Activated CD4-positive, CD25-positive, alpha-beta regulatory T cell treated with anti-CD3 and anti-CD28 coated beads, Interleukin-2, amount 50 U/mL, for 16 hours (primary cell): ENCODE measurements at regions not wholly inside any gene's neighbourhood (a gene's known extent, or its start where the extent isn't known, plus 50 kb on each side); places are given as distances from the start of the nearest gene placed in this dataset.
"Not testable (repeated sequence)": the region's sequence is repeated elsewhere in the genome, so short reads cannot be mapped to it uniquely, and the experiment has no call there.

Experiments used
- DNase-seq: peaks from one replicate; pipeline ENCODE4 v3.0.0-alpha.2; 2020; ENCODE audit warnings: low read depth, low spot score

DNA sequence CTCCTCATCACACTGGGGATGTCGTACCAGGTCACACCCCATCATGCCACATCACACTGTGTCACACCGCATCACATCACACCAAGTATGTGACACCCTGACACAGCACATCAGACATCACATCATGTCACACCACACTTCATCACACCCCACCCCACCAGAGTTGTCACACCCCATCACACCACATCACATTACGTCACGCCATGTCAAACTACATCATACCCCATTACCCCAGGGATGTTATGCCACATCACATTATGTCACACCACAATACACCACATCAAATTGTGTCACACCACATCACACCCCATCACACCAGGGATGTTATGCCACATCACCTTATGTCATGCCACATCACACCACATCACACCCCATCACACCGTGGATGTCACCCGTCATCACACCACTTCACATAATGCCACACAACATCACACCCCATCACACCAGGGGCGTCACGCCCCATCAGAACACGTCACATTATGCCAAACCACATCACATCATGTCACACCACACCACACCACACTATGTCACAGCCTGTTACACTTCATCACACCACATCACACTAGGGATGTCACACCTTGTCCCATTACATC lies 133.6 kb downstream of the TMEM121 start:
- no peak for DNase-seq

- no peak for DNase-seq
Measured at GRCh38 chr14:105660816-105661531, 134.6 kb downstream of the TMEM121 start.

GRCh38 chr14:105662043-105662442 lies 135.7 kb downstream of the TMEM121 start:
- not testable (repeated sequence) for DNase-seq

GRCh38 chr14:105662592-105662991 lies 136.2 kb downstream of the TMEM121 start:
- DNase-seq: not testable (repeated sequence)

GRCh38 chr14:105663323-105663722 lies 136.9 kb downstream of the TMEM121 start:
- DNase-seq: not testable (repeated sequence)

DNA sequence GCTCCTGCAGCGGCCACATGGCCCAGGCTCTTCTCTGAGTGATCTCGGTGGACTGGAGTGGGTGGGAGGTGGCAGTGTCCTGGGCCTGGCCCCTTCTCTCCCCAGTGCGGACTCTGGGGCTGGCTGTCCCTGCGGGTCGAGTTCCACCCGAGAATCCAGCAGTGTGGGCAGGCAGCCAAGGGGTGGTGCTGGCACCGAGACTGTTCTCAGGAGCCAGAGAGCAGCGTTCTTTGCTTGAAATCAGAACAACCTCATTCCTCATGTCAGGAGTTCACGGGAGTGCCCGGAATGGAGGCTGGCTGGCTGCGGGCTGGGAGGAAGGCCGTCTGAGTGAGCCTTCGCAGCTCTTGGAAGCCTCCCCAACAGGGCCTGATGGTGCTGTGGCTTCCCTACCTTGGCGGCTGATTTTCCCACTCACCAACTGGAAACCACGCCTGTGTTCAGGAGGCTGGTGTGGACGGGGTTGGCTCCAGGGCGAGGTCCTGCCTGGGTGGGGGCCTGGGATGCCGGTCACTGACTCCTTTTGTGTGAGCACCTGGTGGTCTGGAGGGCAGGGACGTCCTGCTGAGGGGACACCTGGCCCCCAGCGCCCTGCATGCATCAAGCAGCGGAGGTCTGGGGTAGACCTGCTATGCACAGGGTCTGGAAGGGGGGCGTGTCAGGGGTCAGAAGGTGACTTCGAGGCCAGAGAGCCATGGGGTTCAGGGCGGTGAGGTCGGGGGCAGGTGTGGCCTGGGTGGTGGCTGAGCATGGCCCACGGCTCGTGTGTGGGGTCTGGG lies 137.6 kb downstream of the TMEM121 start:
- not testable (repeated sequence) for DNase-seq

GRCh38 chr14:105664691-105665090 lies 138.3 kb downstream of the TMEM121 start:
- DNase-seq: no peak

DNA sequence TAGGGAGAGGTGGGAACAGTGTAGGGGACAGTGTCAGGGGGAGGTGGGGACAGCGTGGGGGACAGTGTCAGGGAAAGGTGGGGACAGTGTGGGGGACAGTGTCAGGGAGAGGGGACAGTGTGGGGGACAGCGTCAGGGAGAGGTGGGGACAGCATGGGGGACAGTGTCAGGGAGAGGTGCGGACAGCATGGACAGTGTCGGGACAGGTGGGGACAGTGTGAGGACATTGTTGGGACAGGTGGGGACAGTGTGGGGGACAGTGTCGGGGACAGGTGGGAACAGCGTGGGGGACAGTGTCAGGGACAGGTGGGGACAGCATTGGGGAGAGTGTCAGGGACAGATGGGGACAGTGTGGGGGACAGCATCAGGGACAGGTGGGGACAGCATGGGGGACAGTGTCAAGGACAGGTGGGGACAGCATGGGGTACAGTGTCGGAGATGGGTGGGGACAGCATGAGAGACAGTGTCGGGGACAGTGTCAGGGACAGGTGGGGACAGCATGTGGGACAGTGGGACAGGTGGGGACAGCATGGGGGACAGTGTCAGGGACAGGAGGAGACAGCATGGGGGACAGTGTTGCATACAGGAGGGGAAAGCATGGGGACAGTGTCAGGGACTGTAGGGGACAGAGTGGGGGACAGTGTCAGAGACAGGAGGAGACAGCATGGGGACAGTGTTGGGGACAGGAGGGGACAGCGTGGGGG lies 139.0 kb downstream of the TMEM121 start:
- DNase-seq: no peak

DNA sequence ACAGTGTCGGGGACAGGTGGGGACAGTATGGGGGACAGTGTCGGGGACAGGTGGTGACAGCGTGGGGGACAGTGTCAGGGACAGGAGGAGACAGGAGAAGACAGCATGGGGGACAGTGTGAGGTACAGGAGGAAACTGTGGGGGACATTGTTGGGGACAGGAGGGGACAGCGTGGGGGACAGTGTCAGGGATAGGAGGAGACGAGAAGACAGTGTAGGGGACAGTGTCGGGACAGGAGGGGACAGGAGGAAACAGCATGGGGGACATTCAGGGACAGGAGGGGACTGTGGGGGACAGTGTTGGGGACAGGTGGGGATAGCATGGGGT lies 139.5 kb downstream of the TMEM121 start:
- DNase-seq: no peak

- no peak for DNase-seq
Measured at GRCh38 chr14:105666420-105666819, 140.0 kb downstream of the TMEM121 start.

DNA sequence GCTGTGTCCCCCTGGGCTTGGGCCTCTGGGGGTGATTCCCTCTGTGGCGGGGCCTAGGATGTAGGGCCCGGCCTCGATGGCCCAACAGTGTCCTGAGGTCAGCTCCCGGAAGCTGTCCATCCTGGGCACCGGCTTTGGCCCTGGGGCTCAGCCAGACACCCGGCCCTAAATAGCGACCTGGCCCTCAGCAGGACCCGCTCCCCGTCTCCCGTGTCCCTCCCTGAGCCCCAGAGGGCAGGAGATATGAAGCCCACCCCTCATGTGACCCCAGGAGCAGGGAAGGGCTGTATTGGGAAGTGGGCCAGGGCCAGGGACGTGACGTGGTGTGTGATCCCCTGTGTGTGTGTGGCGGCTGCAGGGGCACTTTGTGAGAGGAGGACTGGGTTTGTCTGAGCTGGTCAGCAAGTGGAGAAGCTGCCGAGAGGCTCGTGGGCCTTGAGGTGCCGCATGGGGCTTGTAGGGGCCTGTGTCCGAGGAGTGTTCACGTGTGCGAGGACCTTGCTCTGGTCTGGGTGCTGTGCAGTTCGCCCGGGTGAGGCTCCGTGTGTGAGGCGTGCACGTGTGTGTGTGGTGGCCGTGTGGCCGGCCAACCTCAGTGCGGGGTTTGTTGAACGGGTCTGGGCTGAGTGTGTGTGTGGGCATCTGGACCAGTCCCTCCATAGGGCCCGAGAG lies 140.7 kb downstream of the TMEM121 start:
- not testable (repeated sequence) for DNase-seq

DNA sequence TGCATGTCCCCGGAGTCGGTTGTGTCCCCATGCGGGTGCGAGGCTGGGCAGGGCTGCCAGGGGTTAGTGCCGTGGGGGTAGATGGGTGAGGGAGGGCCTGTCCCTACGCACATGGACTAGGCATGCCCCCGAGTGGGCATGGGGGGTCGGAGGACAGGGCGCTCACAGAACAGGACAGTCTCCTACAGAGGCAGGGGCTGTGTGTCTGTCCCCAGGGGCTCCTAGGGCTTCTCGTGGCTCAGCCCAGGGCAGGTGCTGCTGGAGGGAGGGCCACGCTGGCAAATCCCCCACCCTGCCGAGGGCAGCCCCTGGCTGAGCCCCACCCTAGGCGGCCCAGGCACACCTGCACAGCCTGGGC lies 141.3 kb downstream of the TMEM121 start:
- DNase-seq: not testable (repeated sequence)

GRCh38 chr14:105668021-105668420 lies 141.6 kb downstream of the TMEM121 start:
- DNase-seq: not testable (repeated sequence)

DNA sequence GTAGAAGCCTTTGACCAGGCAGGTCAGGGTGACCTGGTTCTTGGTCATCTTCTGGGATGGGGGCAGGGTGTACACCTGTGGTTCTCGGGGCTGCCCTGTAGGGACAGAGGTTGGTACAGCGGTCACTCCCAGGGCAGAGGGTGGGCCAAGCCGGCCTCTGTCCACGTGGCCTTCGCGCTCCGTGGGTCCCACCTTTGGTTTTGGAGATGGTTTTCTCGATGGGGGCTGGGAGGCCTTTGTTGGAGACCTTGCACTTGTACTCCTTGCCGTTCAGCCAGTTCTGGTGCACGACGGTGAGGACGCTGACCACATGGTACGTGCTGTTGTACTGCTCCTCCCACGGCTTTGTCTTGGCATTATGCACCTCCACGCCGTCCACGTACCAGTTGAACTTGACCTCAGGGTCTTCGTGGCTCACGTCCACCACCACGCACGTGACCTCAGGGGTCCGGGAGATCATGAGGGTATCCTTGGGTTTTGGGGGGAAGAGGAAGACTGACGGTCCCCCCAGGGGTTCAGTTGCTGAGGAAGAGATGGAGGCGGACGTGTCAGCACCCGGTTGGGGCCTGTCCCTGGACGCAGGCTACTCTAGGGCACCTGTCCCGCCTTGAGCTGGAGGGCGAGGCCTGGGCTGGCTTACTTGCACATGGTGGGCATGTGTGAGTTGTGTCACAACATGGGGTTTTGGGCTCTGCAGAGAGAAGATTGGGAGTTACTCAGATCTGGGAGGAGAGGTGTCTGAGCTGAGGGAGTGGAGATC lies 142.3 kb downstream of the TMEM121 start:
- DNase-seq: not testable (repeated sequence)

GRCh38 chr14:105669231-105669610 lies 142.8 kb downstream of the TMEM121 start:
- not testable (repeated sequence) for DNase-seq

GRCh38 chr14:105669646-105670045 lies 143.3 kb downstream of the TMEM121 start:
- DNase-seq: not testable (repeated sequence)

- not testable (repeated sequence) for DNase-seq
Measured at GRCh38 chr14:105672450-105673200, 146.2 kb downstream of the TMEM121 start.

DNA sequence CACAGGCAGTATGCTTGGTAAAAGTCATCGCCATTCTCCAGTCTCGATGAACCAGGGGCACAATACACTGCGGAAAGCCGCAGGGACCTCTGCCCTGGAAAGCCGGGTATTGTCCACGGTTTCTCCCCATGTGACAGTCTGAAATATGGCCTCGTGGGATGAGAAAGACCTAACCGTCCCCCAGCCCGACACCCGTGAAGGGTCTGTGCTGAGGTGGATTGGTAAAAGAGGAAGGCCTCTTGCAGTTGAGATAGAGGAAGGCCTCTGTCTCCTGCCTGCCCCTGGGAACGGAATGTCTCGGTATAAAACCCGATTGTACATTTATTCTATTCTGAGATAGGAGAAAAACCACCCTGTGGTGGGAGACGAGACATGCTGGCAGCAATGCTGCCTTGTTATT lies 149.1 kb downstream of the TMEM121 start:
- DNase-seq: not testable (repeated sequence)

DNA sequence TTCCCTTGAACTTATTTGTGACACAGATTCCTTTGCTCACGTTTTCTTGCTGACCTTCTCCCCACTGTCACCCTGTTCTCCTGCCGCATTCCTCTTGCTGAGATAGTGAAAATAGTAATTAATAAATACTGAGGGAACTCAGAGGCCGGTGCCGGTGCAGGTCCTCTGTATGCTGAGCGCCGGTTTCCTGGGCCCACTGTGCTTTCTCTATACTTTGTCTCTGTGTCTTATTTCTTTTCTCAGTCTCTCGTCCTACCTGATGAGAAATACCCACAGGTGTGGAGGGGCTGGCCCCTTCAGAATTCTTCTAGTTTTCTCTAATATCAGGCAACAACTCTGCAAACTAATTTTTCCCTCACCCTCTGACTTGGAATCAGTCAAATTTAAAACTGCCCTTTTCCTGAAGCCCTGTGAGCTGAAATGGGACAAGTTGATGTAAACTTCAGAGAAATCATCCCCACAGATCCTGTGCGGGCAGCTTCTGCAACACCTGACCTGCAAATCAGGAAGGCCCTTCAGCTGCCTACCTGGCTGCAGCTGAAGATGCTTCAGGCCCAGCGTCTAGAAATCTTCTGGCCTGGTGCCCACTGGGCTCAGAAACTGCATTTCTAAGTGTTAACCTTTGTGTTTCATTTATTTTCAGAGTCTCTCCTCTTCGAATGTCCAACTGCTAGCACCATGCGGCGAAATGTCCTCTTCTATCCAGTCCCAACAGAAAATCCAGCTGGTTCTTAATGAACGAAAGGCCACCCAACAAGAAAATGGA lies 149.7 kb downstream of the TMEM121 start:
- not testable (repeated sequence) for DNase-seq
